Progenitor cell of endocrine pancreas (in vitro differentiated cells): ENCODE measurements at regions not wholly inside any gene's neighbourhood (a gene's known extent, or its start where the extent isn't known, plus 50 kb on each side); places are given as distances from the start of the nearest gene placed in this dataset.

ENCODE experiments used
- DNase-seq: peaks from one replicate; pipeline ENCODE4 v3.0.0; 2021; ENCODE audit warnings: low spot score; ENCODE audit not compliant: unreplicated experiment
- H3K27ac Mint-ChIP-seq: 2 replicates; pipeline ENCODE4 v1.8.0; 2021; ENCODE audit warnings: mild to moderate bottlenecking, moderate library complexity, mixed read lengths
- H3K27me3 Mint-ChIP-seq: 2 replicates; pipeline ENCODE4 v1.8.0; 2021; ENCODE audit warnings: mixed read lengths
- H3K36me3 Mint-ChIP-seq: 2 replicates; pipeline ENCODE4 v1.8.0; 2022; ENCODE audit warnings: mixed read lengths; ENCODE audit not compliant: insufficient read depth
- H3K4me1 Mint-ChIP-seq: 2 replicates; pipeline ENCODE4 v1.8.0; 2021; ENCODE audit warnings: low read depth, mixed read lengths
- H3K4me3 Mint-ChIP-seq: 2 replicates; pipeline ENCODE4 v1.8.0; 2021; ENCODE audit warnings: low read depth, mild to moderate bottlenecking, moderate library complexity, mixed read lengths
- H3K9me3 Mint-ChIP-seq: 2 replicates; pipeline ENCODE4 v1.8.0; 2021; ENCODE audit warnings: low read depth, mixed read lengths
- CTCF ChIP-seq: fragments of 200-600 bp; sonication (generic); IDR thresholded peaks from one replicate; pipeline ENCODE4 v1.5.0; 2021; ENCODE audit warnings: antibody characterized with exemption, mild to moderate bottlenecking; ENCODE audit not compliant: unreplicated experiment

GRCh38 chr16:54815177-54815576 lies 115.5 kb upstream of the IRX5 start:
- H3K4me1 Mint-ChIP-seq, result peaks cover 9% of the 10 kb centered on the region
- no peak overlapping the region for H3K27ac Mint-ChIP-seq
- H3K36me3 Mint-ChIP-seq, result no peaks in the 10 kb centered on the region
- H3K4me3 Mint-ChIP-seq, result no peak overlapping the region
- no peak for TF ChIP-seq CTCF
- DNase-seq, result no peak
- no peaks in the 10 kb centered on the region for H3K9me3 Mint-ChIP-seq
- peaks cover 10% of the 10 kb centered on the region for H3K27me3 Mint-ChIP-seq

- no peaks in the 10 kb centered on the region for H3K36me3 Mint-ChIP-seq
- TF ChIP-seq CTCF, result no peak
- peaks cover 9% of the 10 kb centered on the region for H3K4me1 Mint-ChIP-seq
- H3K4me3 Mint-ChIP-seq, result no peak overlapping the region
- no peaks in the 10 kb centered on the region for H3K9me3 Mint-ChIP-seq
- no peak for DNase-seq
- peaks cover 10% of the 10 kb centered on the region for H3K27me3 Mint-ChIP-seq
- no peak overlapping the region for H3K27ac Mint-ChIP-seq
Measured at GRCh38 chr16:54813778-54814177, 116.9 kb upstream of the IRX5 start.

GRCh38 chr16:54812229-54812628 lies 118.4 kb upstream of the IRX5 start:
- no peaks in the 10 kb centered on the region for H3K4me1 Mint-ChIP-seq
- peaks cover 7% of the 10 kb centered on the region for H3K27me3 Mint-ChIP-seq
- H3K36me3 Mint-ChIP-seq, result no peaks in the 10 kb centered on the region
- DNase-seq, result no peak
- no peaks in the 10 kb centered on the region for H3K9me3 Mint-ChIP-seq
- H3K4me3 Mint-ChIP-seq, result no peak overlapping the region
- TF ChIP-seq CTCF, result no peak
- no peak overlapping the region for H3K27ac Mint-ChIP-seq

GRCh38 chr16:54808890-54809289 lies 121.8 kb upstream of the IRX5 start:
- H3K4me3 Mint-ChIP-seq, result no peak overlapping the region

GRCh38 chr16:54806881-54807360 lies 123.7 kb upstream of the IRX5 start:
- Mint-ChIP-seq H3K27ac (no peak overlapping the region), H3K9me3 (no peaks in the 10 kb centered on the region), H3K4me1 (peaks cover 4% of the 10 kb centered on the region), H3K4me3 (no peak overlapping the region), H3K36me3 (no peaks in the 10 kb centered on the region), H3K27me3 (peaks cover 3% of the 10 kb centered on the region)
- DNase-seq, result no peak
- no peak for TF ChIP-seq CTCF

More at GRCh38 chr16:54808890-54809289, 121.8 kb upstream of the IRX5 start:
- Mint-ChIP-seq H3K9me3 (no peaks in the 10 kb centered on the region), H3K36me3 (no peaks in the 10 kb centered on the region), H3K4me1 (peaks cover 4% of the 10 kb centered on the region), H3K27me3 (peaks cover 7% of the 10 kb centered on the region), H3K27ac (no peak overlapping the region)
- no peak for TF ChIP-seq CTCF
- DNase-seq, result no peak
